GDM1 (cell line): ENCODE measurements at regions not wholly inside any gene's neighbourhood (a gene's known extent, or its start where the extent isn't known, plus 50 kb on each side); places are given as distances from the start of the nearest gene placed in this dataset.

Source experiments
- DNase-seq: peaks from one replicate; lab custom pipeline; 2025; lab: John Stamatoyannopoulos, UW

DNA sequence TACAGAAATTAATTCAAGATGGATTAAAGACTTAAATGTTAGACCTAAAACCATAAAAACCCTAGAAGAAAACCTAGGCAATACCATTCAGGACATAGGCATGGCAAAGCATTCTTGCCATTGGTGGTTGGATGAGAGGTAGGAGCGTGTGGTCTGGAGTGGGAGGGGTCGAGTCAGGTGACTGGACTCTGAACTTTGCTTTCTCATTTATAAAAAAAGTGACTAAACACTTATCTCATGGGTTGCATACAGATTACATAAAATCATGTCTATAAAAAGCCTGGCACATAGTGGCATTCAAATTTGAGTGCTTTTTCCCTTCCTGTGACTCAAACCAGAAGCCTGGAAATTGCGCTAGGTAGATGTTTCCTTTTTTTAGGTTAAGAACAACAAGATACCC lies 159.7 kb upstream of the SHISA6 start:
- DNase-seq: no peak

DNA sequence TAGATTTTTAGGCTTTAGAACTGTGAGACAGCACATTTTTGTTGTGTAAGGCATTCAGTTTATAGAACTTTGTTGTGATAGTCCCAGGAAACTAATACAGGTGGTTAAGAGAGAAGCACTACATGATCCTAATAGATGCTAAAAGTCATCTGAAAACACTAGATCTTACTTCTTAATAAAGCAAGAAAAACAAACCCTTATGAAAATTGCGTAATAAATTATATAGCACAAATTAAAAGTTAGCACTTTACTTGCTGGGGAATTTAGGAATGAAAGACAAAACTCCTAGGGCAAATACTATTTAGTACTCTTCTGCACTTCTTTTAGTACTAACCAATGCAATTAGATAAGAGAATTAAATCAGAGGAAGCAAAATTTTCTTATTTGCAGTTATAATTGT lies 163.3 kb upstream of the SHISA6 start:
- no peak for DNase-seq

GRCh38 chr17:11074451-11074850 lies 166.6 kb upstream of the SHISA6 start:
- DNase-seq: no peak

- DNase-seq: no peak
Measured at GRCh38 chr17:11056926-11057325, 184.1 kb upstream of the SHISA6 start.

GRCh38 chr17:11053846-11054245 lies 187.2 kb upstream of the SHISA6 start:
- DNase-seq: no peak

- no peak for DNase-seq
Measured at GRCh38 chr17:11049539-11049938, 191.5 kb upstream of the SHISA6 start.

DNA sequence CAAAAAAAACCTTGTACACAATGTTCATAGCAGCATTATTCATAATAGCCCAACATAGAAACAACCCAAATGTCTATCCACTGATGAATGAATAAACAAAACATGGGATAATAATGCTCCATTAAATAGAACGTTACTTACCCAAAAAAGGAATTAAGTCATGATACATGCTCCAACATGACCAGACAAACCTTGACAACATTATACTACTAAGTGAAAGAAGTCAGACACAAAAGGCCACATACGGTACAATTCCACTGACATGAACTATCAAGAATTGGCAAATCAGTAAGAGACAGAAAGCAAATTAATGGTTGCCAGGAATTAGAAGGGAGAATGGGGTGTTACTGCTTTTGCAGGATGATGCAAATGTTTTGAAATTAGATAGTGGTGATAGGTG lies 193.8 kb upstream of the SHISA6 start:
- DNase-seq: no peak

DNA sequence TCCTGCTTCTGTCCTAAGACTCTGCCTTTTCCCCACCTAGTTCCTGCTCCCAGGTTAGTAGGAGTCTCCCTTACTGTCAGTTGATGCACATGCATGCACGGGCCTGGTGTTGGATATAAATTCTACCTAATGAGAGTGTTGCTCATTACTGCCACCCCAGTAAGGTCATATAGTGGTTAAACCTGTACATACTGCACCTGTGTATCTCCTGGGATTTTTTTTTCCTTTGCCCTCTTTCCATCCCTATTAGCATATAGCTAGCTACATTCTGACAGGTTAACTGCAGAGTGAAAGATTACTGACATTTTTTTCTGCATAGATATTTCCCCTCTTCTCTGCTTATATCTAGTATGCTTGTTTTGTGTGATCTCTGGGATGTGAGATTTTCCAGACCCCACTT lies 201.5 kb upstream of the PIRT start:
- DNase-seq: no peak

GRCh38 chr17:11035681-11036080 lies 197.8 kb upstream of the PIRT start:
- no peak for DNase-seq

DNA sequence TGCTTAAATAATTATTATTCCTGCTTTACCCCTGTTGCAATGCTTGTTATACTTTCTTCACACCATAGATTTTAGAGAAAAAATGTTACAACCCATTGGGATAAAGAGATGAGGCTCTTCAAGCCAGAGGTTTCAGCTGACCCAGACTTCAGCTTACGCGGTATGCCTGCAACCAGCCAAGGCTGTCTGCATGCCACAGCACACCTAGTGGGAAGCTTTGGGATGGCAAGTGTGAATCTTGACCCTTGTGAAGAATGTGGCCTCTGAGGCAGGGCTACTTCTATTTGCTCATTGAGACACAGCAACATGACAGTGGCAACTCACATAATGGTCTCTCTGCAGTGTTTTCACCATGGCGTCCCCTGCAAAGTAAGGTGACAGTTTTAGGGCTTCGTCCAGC lies 193.9 kb upstream of the PIRT start:
- DNase-seq: no peak

DNA sequence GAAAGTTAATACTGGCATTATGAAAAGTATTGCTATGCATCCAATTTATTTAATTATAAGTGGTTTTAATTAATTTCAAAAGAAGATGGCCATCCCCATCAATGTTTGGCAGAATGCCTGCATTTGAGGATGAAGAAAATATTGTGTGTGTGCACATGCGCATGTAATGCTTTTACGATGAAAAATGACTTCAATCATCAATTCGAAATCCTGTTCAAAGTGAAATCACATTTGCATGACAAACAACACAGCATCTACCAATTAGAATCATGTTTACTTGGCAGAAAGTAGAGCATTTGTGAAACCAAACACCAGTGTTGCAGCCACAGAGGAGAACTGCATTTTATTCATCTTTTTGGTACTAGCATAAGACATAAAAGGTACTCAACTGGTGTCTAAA lies 191.9 kb upstream of the PIRT start:
- DNase-seq: no peak

DNA sequence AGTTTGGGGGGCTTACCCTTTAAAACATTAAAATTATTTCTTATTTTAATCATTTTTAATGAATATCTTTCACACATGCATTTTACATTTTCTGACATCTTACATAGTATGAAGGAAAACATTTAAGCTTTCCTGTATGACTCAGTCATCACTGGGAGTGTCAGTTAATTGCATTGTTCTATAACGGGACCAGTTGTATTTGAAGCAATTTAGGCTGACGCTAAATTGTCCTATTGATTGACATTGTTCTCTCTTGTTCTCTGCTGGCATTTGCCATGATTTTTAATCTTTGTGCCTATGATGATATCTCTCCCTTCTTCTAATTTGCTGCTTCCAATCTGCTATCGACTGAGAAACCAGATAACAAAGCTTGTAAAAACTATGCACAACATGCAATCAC lies 190.5 kb upstream of the PIRT start:
- no peak for DNase-seq

DNA sequence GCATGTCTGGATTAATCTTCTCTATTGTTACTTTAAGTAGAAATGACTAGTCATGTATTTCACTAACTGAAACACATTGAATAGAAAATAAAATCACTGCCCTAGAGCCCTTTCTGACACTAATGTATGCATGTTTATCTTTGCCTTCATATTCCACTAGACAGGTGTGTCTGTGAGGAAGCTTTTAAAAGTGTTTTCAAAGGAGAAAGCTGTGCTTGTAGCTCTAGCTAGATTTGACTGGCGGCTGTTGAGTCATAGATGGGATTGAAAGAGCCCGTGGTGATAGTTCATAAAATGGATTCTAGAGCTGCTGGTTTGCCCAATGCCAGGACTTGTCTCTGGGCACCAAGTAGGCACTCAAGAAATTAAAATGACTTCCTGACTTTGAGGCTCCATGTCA lies 189.0 kb upstream of the PIRT start:
- DNase-seq: no peak

DNA sequence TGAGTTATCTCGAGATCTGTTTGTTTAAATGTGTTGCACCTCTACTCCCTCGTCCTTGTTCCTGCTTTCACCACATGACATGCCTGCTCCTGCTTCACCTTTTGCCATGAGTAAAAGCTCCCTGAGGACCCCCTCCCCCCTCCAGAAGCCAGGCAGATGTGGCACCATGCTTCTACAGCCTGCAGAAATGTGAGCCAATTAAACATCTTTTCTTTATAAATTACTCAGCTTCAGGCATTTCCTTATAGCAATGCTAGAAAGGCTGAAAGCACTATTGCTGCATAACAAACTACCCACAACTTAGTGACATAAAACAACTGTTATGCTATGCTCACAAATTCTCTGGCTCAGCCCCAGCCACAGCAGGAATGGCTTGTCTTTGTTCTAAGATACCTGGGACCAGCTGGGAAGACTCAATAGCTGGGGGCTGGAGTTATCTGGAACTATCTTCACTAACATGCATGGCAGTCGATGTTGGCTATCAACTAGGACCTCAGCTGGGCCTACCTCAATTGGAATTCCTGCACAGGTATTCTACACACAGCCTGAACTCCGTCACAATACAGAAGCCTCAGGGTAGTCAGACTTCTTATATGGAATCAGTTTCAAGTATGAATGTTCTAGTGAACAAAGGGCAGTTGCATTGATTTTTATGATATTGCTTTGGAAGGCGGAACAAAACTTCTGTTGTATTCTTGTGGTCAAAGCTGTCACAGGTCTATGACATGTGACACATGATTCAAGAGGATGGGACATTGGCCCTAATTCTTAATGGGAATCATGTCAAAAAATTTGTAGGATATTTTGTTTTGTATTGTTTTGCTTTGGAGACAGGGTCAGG lies 186.0 kb upstream of the PIRT start:
- no peak for DNase-seq

GRCh38 chr17:11006530-11006929 lies 168.6 kb upstream of the PIRT start:
- DNase-seq: no peak

GRCh38 chr17:11005940-11006339 lies 168.1 kb upstream of the PIRT start:
- no peak for DNase-seq

DNA sequence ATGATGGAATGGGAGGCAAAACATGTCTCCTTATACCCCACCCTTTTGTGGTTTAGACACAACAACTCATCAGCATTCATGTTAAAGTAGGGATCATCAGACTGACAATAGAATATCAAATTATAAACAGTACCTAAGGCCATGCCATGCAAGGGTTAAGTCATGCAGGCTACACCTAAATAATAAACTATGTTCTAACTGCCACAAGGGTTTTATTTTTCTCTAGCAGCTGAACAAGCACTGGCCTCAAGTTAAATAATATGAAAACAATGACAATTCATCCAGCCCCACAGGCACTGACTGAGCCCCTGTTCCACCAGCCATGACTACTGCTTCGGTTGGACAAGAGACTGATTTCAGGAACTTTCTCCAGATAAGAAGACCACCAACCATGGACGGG lies 164.5 kb upstream of the PIRT start:
- DNase-seq: no peak

GRCh38 chr17:11001651-11002050 lies 163.8 kb upstream of the PIRT start:
- DNase-seq: no peak

GRCh38 chr17:10999484-10999883 lies 161.6 kb upstream of the PIRT start:
- DNase-seq: no peak

GRCh38 chr17:10993126-10993525 lies 155.2 kb upstream of the PIRT start:
- DNase-seq: no peak

GRCh38 chr17:10992106-10992880 lies 154.4 kb upstream of the PIRT start:
- no peak for DNase-seq

DNA sequence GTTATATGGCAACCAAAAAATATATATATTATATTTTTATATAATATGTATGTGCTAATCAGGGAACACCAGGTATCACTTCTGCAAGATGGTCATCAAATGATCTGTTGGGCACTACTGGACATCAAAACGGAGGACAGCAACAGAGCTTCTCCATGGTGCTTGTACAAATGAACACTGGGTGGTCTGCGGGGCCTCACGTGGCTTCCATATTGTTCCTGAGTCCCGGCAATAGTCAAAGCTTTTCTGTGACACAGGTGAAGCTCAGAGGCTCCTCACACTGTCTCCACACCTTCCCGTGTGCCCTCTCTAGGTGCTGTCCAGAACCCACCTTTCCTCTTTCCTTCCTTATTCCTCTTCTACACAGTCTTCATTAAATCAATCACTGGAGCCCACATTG lies 149.9 kb upstream of the PIRT start:
- no peak for DNase-seq

DNA sequence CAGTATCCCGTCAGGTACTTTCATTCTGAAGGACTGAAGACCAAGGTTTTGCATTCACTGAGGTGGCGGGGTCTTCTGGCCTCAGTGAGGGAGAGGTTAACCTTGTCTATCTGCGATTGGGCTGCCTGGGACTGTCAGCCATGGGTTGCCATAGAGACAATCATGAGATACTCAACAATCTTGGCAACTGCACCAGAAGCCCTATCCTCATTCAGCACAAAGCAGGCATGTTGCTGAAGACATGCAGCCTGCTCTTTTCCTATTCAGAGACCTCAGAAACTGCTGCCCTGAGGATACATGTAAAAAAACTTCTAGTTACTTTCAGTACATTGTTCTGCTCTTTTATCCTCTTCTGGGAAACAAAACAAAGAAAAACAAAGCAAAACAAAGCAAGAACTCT lies 146.3 kb upstream of the PIRT start:
- DNase-seq: no peak

GRCh38 chr17:10976401-10976800 lies 138.5 kb upstream of the PIRT start:
- DNase-seq: no peak
